HFFc6 (cell line): ENCODE measurements at regions not wholly inside any gene's neighbourhood (a gene's known extent, or its start where the extent isn't known, plus 50 kb on each side); places are given as distances from the start of the nearest gene placed in this dataset.

Experiments used
- DNase-seq: peaks from one replicate; pipeline ENCODE4 v3.0.0-alpha.2; 2018
- H3K27ac Mint-ChIP-seq: 2 replicates; pipeline ENCODE4 v1.8.0; 2020; ENCODE audit warnings: mild to moderate bottlenecking, mixed read lengths
- H3K27me3 Mint-ChIP-seq: 2 replicates; pipeline ENCODE4 v1.8.0; 2021; ENCODE audit warnings: mild to moderate bottlenecking, moderate library complexity, mixed read lengths; ENCODE audit not compliant: insufficient read depth
- H3K36me3 Mint-ChIP-seq: 2 replicates; pipeline ENCODE4 v1.8.0; 2021; ENCODE audit warnings: low read depth, mixed read lengths
- H3K4me1 Mint-ChIP-seq: 2 replicates; pipeline ENCODE4 v1.8.0; 2020; ENCODE audit warnings: low read depth, mixed read lengths
- H3K4me3 Mint-ChIP-seq: 2 replicates; pipeline ENCODE4 v1.8.0; 2020; ENCODE audit warnings: mild to moderate bottlenecking, moderate library complexity, mixed read lengths
- H3K9me3 Mint-ChIP-seq: 2 replicates; pipeline ENCODE4 v1.8.0; 2020; ENCODE audit warnings: mild to moderate bottlenecking, mixed read lengths
- CTCF ChIP-seq: fragments of 200-600 bp; sonication (generic); IDR thresholded peaks from 2 replicates; pipeline ENCODE4 v1.5.0; 2021; ENCODE audit warnings: antibody characterized with exemption, mild to moderate bottlenecking

- no peak overlapping the region for H3K27ac Mint-ChIP-seq
These were observed 578.0 kb downstream of the EFNA5 start for GRCh38 chr5:107092695-107093094.

GRCh38 chr5:107090506-107090905 lies 580.2 kb downstream of the EFNA5 start:
- H3K9me3 Mint-ChIP-seq, result peaks cover 21% of the 10 kb centered on the region
- no peaks in the 10 kb centered on the region for H3K36me3 Mint-ChIP-seq
- no peaks in the 10 kb centered on the region for H3K4me1 Mint-ChIP-seq
- H3K4me3 Mint-ChIP-seq, result no peak overlapping the region
- H3K27ac Mint-ChIP-seq, result no peak overlapping the region
- H3K27me3 Mint-ChIP-seq, result no peaks in the 10 kb centered on the region; the same call in 1 of the 2 replicates
- TF ChIP-seq CTCF, result no peak
- no peak for DNase-seq

More at GRCh38 chr5:107092695-107093094, 578.0 kb downstream of the EFNA5 start:
- H3K9me3 Mint-ChIP-seq, result peaks cover 8% of the 10 kb centered on the region
- no peak for DNase-seq
- no peaks in the 10 kb centered on the region; the same call in 1 of the 2 replicates for H3K27me3 Mint-ChIP-seq
- no peaks in the 10 kb centered on the region for H3K36me3 Mint-ChIP-seq
- no peak for TF ChIP-seq CTCF
- H3K4me3 Mint-ChIP-seq, result no peak overlapping the region
- no peaks in the 10 kb centered on the region for H3K4me1 Mint-ChIP-seq

- Mint-ChIP-seq H3K27ac (no peak overlapping the region), H3K4me3 (no peak overlapping the region), H3K9me3 (peaks cover 22% of the 10 kb centered on the region), H3K36me3 (no peaks in the 10 kb centered on the region), H3K27me3 (no peaks in the 10 kb centered on the region), H3K4me1 (no peaks in the 10 kb centered on the region)
- TF ChIP-seq CTCF, result no peak
- DNase-seq, result no peak
These were observed 581.8 kb downstream of the EFNA5 start for GRCh38 chr5:107088907-107089306.

GRCh38 chr5:107085572-107085971 lies 585.2 kb downstream of the EFNA5 start:
- H3K27me3 Mint-ChIP-seq, result no peaks in the 10 kb centered on the region
- DNase-seq, result no peak

GRCh38 chr5:107074996-107075395 lies 595.7 kb downstream of the EFNA5 start:
- Mint-ChIP-seq H3K4me3 (no peak overlapping the region), H3K9me3 (peaks cover 52% of the 10 kb centered on the region), H3K27ac (no peak overlapping the region), H3K27me3 (peaks cover 1% of the 10 kb centered on the region; the same call in 1 of the 2 replicates), H3K4me1 (no peaks in the 10 kb centered on the region), H3K36me3 (no peaks in the 10 kb centered on the region; the same call in 1 of the 2 replicates)
- TF ChIP-seq CTCF, result no peak
- no peak for DNase-seq

More at GRCh38 chr5:107085572-107085971, 585.2 kb downstream of the EFNA5 start:
- Mint-ChIP-seq H3K4me3 (no peak overlapping the region), H3K36me3 (no peaks in the 10 kb centered on the region), H3K9me3 (peaks cover 26% of the 10 kb centered on the region), H3K4me1 (no peaks in the 10 kb centered on the region), H3K27ac (no peak overlapping the region)
- no peak for TF ChIP-seq CTCF

- Mint-ChIP-seq H3K36me3 (no peaks in the 10 kb centered on the region), H3K27me3 (peaks cover 1% of the 10 kb centered on the region; the same call in 1 of the 2 replicates), H3K9me3 (peaks cover 45% of the 10 kb centered on the region), H3K4me1 (no peaks in the 10 kb centered on the region), H3K4me3 (no peak overlapping the region), H3K27ac (no peak overlapping the region)
- DNase-seq, result no peak
- TF ChIP-seq CTCF, result no peak
These were observed 597.8 kb downstream of the EFNA5 start for GRCh38 chr5:107072967-107073366.
